ENCODE measurements at regions not wholly inside any gene's neighbourhood (a gene's known extent, or its start where the extent isn't known, plus 50 kb on each side); places are given as distances from the start of the nearest gene placed in this dataset.

GRCh38 chr1:81559662-81560350, 240.9 kb upstream of the ADGRL2 start:
- TF ChIP-seq EZH2 (IDR thresholded peaks at IDR 0.05; ENCODE audit: low read depth, low read length, severe bottlenecking), result no peak
- no peak for TF ChIP-seq JUND (IDR thresholded peaks at IDR 0.05; ENCODE audit: low read length)
- TF ChIP-seq TAF1 (IDR thresholded peaks at IDR 0.05; ENCODE audit: low read depth, low read length), result no peak
- no peak for TF ChIP-seq YY1 (IDR thresholded peaks at IDR 0.05; ENCODE audit: low read depth, low read length)
- TF ChIP-seq CTCF (IDR thresholded peaks at IDR 0.05; ENCODE audit: control extremely low read depth in 1 of 3, insufficient read depth in 1 of 3, low read depth in 1 of 3, low read length in 3 of 3), result no peak
- no peak for TF ChIP-seq GTF2F1 (IDR thresholded peaks at IDR 0.05; ENCODE audit: borderline replicate concordance, low read depth, low read length)

Measured in H1 (cell line).